ENCODE measurements at regions not wholly inside any gene's neighbourhood (a gene's known extent, or its start where the extent isn't known, plus 50 kb on each side); places are given as distances from the start of the nearest gene placed in this dataset.

DNA sequence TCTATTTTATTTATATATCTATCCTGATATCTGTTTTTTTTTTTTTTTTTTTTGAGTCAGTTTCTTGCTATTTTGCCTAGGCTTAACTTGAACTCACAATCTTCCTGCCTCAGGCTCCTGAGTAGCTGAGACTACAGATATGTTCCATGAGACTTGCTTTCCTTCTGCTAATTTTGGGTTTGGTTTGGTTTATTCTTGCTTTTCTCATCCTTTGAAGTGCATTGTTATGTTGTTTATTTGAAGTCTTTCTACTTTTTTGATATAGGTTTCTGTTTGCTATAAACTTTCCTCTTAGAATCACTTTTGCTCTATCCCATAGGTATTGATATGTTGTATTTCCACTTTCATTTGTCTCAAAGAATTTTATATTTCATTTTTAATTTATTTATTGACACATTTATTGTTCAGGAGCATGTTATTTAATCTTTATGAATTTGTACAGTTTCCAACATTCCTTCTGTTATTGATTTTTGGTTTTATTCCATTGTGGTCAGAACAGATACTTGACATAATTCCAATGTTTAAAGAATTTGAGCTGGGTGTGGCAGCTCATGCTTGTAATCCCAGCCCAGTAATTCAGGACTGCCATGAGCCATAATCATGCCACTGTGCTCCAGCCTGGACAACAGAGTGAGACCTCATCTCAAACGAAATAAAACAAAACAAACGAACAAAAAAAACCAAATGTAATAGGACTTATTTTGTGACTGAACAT lies 62.3 kb upstream of the PLSCR4 start:
- DNase-seq (ENCODE audit: low spot score): no peak

DNA sequence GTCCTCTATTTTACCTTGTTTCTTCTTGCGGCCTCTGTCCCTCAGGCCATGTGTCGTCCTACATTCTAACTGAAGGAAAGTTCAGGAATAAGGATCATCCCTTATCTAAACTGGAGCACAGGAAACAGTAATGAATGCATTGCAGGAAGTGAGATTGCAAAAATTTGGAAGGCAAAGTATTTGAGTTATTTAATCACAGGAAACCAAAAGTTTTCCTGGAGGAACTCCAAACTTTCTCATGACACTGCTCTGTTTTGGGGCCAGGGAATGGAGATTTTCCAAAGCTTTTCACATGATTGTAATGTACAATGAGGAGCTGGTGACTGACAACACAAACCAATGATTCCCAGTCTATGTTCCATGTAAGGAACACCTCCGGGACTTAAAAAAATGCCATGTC lies 57.8 kb upstream of the PLSCR4 start:
- no peak for DNase-seq (ENCODE audit: low spot score)

DNA sequence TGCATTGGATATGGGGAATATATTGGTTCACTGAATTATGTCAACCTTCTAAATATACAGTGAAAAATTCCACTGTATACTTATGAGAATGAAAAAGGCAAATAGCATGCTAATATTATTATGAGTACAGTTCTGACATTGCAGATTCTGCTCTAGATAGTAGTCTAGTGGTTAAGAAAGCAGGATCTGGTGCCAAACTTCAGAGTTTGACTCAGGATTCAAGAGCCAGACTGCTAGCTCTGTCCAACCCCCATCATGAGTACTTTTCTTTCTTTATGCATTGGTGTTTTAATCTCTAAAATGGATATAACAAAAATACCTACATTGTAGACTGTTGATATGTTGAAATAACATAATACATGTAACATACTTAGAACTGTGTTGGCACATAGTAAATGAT lies 57.3 kb upstream of the PLSCR4 start:
- DNase-seq (ENCODE audit: low spot score): no peak

DNA sequence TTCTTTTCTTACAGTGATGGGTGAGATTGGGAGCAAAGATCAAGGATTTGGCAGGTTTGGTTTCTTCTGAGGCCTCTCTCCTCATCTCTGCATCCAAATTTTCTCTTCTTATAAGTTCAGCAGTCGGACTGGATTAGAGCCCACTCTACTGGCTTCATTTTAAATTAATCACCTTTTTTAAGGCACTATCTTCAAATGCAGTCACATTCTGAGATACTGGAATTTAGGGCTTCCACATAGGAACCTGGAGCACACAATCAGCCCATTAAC lies 56.5 kb upstream of the PLSCR4 start:
- no peak for DNase-seq (ENCODE audit: low spot score)

DNA sequence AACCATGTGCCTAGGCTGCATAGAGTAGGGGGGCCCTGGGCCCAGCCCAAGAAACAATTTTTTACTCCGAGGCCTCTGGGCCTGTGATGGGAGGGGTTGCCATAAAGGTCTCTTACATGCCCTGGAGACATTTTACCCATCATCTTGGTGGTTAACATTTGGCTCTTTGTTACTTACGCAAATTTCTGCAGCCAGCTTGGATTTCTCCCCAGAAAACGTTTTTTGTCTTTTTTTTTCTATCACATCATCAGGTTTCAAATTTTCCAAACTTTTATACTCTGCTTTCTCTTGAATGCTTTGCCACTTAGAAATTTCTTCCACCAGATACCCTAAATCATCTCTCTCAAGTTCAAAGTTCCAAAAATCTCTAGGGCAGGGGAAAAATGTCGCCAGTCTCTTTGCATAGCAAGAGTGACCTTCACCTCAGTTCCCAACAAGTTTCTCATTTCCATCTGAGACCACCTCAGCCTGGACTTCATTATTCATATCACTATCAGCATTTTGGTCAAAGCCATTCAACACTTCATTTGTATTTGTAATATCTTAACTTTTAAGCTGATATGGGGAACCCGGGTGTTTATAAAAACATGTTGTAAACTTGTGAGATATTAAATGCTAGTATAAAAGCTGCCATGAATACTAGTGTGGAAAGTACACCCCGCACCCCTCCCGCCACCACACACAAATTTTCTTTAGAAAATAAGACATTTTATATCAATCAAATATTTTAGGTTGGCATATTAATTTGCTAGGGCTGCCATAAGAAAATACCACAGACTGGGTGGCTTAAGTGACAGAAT lies 56.0 kb upstream of the PLSCR4 start:
- DNase-seq (ENCODE audit: low spot score): no peak

DNA sequence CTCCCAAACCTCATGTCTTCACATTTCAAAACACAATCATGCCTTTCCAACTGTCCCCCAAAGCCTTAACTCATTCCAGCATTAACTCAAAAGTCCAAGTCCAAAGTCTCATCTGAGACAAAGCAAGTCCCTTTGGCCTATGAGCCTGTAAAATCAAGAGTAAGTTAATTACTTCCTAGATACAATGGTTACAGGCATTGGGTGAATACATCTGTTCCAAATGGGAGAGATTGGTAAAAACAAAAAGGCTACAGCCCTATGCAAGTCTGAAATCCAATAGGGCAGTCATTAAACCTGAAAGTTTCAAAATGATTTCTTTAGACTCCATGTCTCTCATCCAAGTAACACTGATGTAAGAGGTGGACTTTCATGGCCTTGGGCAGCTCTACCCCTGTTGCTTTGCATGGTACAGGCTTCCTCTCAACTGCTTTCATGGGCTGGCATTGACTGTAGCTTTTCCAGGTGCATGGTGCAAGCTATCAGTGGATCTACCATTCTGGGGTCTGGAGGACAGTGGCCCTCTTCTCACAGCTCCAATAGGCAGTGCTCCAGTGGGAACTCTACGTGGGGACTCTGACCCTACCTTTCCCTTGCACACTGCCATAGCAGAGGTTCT lies 55.0 kb upstream of the PLSCR4 start:
- no peak for DNase-seq (ENCODE audit: low spot score)

DNA sequence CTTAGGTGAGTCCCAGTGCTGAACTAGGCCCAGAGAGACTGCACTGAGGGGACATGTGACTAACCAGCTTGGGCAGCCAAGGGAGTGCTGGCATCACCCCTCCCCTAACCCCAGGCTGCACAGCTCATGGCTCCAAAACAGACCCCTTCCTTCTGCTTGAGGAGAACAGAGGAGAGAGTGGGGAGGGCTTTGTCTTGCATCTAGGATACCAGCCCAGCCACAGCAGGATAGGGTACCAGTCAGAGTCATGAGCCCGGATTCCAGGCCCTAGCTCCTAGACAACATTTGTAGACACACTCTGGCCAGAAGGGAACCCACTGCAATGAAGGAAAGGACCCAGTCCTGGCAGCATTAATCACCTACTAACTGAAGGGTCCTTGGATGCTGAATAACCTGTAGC lies 49.9 kb upstream of the PLSCR4 start:
- DNase-seq (ENCODE audit: low spot score): no peak

All from SK-N-DZ (cell line).